ENCODE measurements at regions not wholly inside any gene's neighbourhood (a gene's known extent, or its start where the extent isn't known, plus 50 kb on each side); places are given as distances from the start of the nearest gene placed in this dataset.

DNA sequence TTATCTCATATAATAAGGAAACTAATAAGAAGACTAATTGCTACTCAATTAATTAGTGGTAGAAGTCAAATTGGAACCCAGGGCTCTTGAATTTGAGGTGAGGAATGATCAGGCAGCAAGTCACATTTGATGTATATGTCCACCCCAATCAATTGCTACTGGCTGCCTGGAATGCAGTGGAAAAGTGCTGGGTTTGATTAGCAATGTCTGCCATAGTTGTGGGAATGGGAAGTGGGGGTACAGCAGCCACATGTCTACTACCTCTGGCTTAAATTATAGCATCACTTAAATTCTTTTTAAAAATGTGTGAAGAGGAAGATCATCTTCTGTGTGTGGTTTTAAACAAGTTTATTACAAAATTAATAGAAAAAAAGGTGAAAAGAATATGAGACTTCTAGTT lies 50.8 kb upstream of the NAV2 start:
- H3K4me3 ChIP-seq = no peak overlapping the region
- H3K27me3 ChIP-seq = no peaks in the 10 kb centered on the region
- peaks cover 0 to 9% (median 3%) of the 10 kb centered on the region in 4 donors for H3K4me1 ChIP-seq
- no peak for DNase-seq (ENCODE audit: low spot score in 2 of 2)
- no peaks in the 10 kb centered on the region for H3K9me3 ChIP-seq
- no peaks in the 10 kb centered on the region for H3K36me3 ChIP-seq
- TF ChIP-seq POLR2A (IDR thresholded peaks at IDR 0.05) (no peak), EP300 (IDR thresholded peaks at IDR 0.05) (no peak)
- TF ChIP-seq, protein P1, sequence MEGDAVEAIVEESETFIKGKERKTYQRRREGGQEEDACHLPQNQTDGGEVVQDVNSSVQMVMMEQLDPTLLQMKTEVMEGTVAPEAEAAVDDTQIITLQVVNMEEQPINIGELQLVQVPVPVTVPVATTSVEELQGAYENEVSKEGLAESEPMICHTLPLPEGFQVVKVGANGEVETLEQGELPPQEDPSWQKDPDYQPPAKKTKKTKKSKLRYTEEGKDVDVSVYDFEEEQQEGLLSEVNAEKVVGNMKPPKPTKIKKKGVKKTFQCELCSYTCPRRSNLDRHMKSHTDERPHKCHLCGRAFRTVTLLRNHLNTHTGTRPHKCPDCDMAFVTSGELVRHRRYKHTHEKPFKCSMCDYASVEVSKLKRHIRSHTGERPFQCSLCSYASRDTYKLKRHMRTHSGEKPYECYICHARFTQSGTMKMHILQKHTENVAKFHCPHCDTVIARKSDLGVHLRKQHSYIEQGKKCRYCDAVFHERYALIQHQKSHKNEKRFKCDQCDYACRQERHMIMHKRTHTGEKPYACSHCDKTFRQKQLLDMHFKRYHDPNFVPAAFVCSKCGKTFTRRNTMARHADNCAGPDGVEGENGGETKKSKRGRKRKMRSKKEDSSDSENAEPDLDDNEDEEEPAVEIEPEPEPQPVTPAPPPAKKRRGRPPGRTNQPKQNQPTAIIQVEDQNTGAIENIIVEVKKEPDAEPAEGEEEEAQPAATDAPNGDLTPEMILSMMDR (IDR thresholded peaks at IDR 0.05) = no peak
- H3K27ac ChIP-seq = no peak overlapping the region

DNA sequence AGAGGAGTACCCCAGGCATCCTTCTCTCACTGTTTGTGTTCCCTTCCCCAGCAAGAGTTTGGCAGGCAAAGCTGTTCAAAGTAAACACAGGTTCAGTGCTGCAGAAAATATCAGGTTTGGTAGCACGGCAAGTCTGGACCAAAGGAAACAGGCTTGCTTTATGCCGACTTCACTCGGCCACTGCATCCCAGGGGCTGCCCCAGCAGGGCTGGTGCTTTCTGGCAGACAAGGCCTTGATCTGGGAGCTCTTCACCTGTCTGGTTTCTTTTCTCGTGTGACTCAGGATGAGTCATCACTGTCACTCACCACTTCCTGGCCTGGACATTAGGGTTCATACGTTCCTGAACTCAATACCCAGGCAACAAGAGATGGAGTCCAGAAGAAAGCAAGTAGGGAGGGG lies 52.6 kb upstream of the NAV2 start:
- Histone ChIP-seq H3K9me3 (no peaks in the 10 kb centered on the region), H3K4me3 (no peak overlapping the region), H3K4me1 (peaks cover 0 to 6% (median 0%) of the 10 kb centered on the region in 4 donors), H3K27me3 (no peaks in the 10 kb centered on the region), H3K36me3 (no peaks in the 10 kb centered on the region), H3K27ac (no peak overlapping the region)
- 74 to 78% methylated on average over 5 of the region's 5 CpGs for WGBS, 2 donors
- no peak for DNase-seq (ENCODE audit: low spot score in 2 of 2)
- no peak for TF ChIP-seq POLR2A (IDR thresholded peaks at IDR 0.05)
- TF ChIP-seq EP300 (IDR thresholded peaks at IDR 0.05) = no peak
- TF ChIP-seq, protein P1 (IDR thresholded peaks at IDR 0.05) = no peak

DNA sequence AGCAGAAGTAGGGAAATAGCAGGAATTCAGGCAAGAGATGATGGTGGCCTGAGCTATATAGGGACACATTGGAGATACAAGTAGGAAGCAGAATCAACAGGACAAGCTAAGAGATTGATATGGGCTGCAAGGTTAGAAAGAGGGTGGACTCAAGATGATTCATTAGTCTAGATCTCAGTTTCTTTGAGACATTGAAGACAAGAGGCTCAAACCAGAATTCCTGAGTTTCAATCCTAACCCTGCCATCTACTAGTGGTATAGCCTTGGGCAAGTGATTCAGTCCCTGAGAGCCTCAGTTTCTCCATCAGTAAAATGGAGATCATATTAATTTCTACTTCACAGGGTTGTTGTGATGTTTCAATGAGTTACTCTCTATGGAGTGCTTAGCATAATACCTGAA lies 53.1 kb upstream of the NAV2 start:
- Histone ChIP-seq H3K4me1 (peaks cover 0 to 6% (median 0%) of the 10 kb centered on the region in 4 donors), H3K9me3 (no peaks in the 10 kb centered on the region), H3K27ac (no peak overlapping the region), H3K4me3 (no peak overlapping the region), H3K36me3 (no peaks in the 10 kb centered on the region), H3K27me3 (no peaks in the 10 kb centered on the region)
- DNase-seq (ENCODE audit: low spot score in 2 of 2) = no peak
- TF ChIP-seq, protein P1 (IDR thresholded peaks at IDR 0.05) = no peak
- no peak for TF ChIP-seq POLR2A (IDR thresholded peaks at IDR 0.05)
- no peak for TF ChIP-seq EP300 (IDR thresholded peaks at IDR 0.05)

DNA sequence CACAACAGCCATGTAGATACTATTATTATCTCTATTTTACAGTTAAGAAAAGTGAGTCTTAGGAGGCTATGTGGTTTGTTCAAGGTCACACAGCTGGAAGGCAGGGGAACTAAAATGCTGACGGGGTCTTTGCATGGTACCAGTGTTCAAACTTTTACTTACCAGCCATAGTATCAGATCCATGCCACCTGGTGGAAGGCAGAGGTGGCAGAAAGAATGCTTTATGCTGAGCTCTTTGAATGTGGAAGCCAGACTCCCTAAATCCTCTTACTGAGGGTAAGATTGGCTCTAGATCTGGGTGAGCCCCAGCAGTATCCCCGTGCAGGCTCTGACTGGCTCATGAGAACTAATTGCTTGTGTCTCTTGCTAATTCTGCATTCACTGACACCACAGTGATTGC lies 54.3 kb upstream of the NAV2 start:
- H3K27me3 ChIP-seq = no peaks in the 10 kb centered on the region
- TF ChIP-seq POLR2A (IDR thresholded peaks at IDR 0.05) (no peak), EP300 (IDR thresholded peaks at IDR 0.05) (no peak)
- TF ChIP-seq, protein P1 (IDR thresholded peaks at IDR 0.05) = no peak
- H3K4me3 ChIP-seq = no peak overlapping the region
- no peaks in the 10 kb centered on the region for H3K36me3 ChIP-seq
- 28 to 32% methylated on average over 2 of the region's 2 CpGs for WGBS, 2 donors
- DNase-seq (ENCODE audit: low spot score in 2 of 2) = no peak
- no peak overlapping the region for H3K27ac ChIP-seq
- H3K9me3 ChIP-seq = no peaks in the 10 kb centered on the region
- peaks cover 0 to 6% (median 0%) of the 10 kb centered on the region in 4 donors for H3K4me1 ChIP-seq

DNA sequence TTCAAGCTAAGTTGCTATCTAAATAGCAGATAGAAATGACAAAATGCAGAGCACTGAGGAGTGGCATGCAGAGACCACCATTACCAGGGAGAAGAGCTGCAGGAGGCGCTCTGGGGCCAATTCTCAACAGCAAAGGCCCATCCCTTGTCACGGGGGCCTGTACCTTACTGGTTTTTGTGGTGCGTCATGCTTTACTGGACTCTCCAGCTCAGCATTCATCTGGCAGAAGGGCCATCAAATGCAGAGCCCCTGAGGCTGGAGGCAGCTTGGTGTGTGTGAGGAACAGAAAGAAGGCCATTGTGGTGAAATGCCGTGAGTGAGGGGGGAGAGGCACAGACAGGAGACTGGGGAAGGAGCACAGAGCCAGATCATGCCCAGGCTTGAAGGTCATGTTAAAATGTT lies 56.5 kb upstream of the NAV2 start:
- 58 to 59% methylated on average over 4 of the region's 4 CpGs for WGBS, 2 donors
- H3K27ac ChIP-seq = no peak overlapping the region
- no peaks in the 10 kb centered on the region for H3K9me3 ChIP-seq
- no peak overlapping the region for H3K4me3 ChIP-seq
- H3K4me1 ChIP-seq = peaks cover 0 to 14% (median 0%) of the 10 kb centered on the region in 4 donors
- H3K36me3 ChIP-seq = no peaks in the 10 kb centered on the region
- H3K27me3 ChIP-seq = no peaks in the 10 kb centered on the region
- TF ChIP-seq POLR2A (IDR thresholded peaks at IDR 0.05) = no peak
- TF ChIP-seq, protein P1 (IDR thresholded peaks at IDR 0.05) = no peak
- TF ChIP-seq EP300 (IDR thresholded peaks at IDR 0.05) = no peak
- DNase-seq (ENCODE audit: low spot score in 2 of 2) = no peak
